ENCODE measurements at regions not wholly inside any gene's neighbourhood (a gene's known extent, or its start where the extent isn't known, plus 50 kb on each side); places are given as distances from the start of the nearest gene placed in this dataset.
"Not testable (repeated sequence)": the region's sequence is repeated elsewhere in the genome, so short reads cannot be mapped to it uniquely, and the experiment has no call there.

DNA sequence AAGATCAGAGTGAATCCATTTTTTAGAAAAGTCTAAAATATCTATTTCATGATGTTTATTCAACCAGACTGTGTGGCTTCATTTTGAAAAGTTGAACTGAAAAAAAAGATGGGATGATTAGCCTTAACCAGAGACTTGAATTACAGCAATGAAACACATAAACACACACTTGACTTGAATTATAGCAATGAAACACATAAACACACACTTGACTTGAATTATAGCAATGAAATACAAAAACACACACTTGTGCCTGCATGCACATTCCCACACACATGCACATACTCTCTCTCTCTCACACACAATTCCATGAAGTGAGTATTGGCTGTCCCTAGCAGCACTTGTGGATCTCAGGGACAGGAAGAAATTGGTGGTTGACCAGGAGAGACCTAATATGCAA is 286.8 kb downstream of the USP46 start:
- DNase-seq (ENCODE audit: low read depth, low spot score), result no peak

DNA sequence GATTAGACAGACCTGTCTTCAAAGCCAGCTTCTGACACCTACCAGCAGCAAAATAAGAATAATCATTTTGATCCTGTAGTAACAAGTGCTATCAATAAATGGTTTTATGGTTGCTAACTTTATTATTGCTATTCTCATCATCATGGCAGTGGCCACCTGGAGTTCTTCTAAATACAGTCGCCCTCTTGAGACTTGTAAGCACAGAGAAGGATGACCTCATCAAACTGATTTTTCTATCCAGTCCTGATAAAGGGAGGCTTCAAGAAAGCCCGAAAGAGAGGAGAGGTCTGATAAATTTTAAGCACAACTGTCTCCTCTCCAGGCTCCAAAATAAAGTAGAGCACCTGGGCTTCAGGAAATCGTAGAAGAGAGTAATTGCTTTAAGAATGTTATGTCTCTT is 286.4 kb downstream of the USP46 start:
- DNase-seq (ENCODE audit: low read depth, low spot score), result no peak

DNA sequence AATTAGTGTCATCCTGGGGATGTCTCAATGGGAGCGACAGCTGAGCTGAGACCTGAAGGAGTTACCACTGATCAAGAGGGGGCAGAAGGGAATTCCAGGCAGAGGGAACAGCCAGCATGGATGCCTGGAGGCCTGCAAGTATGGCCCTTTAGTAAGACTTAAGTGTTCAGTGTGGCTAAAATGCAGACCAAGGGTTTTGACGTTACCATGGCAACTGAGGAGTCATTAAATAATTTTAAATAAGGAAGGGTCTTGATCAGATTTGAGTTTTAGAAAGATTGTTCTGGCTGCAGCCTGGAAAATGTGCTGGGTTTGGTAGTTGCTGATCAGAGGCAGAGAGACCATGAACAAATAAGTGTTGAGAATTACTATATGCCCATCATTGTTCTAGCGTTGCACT is 285.5 kb downstream of the USP46 start:
- no peak for DNase-seq (ENCODE audit: low read depth, low spot score)

DNA sequence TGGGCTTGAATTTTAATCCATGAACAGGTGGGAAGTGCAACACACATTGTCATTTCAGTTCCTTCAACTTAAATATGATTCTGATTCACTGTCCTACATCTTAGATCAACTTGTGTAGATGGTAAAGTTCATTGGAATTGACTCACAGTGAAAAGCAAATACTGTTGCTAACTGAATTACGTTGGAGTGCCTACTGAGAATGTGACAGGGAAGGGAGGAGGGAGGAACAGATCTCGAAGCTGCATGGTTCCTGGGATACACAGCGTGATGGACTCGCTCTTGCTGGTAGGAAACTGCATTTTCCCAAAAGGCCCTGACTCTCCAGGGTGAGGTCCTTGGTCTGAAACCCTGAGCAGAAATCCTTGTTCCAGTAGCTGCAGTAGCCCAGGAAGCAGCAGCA is 284.2 kb downstream of the USP46 start:
- no peak for DNase-seq (ENCODE audit: low read depth, low spot score)

DNA sequence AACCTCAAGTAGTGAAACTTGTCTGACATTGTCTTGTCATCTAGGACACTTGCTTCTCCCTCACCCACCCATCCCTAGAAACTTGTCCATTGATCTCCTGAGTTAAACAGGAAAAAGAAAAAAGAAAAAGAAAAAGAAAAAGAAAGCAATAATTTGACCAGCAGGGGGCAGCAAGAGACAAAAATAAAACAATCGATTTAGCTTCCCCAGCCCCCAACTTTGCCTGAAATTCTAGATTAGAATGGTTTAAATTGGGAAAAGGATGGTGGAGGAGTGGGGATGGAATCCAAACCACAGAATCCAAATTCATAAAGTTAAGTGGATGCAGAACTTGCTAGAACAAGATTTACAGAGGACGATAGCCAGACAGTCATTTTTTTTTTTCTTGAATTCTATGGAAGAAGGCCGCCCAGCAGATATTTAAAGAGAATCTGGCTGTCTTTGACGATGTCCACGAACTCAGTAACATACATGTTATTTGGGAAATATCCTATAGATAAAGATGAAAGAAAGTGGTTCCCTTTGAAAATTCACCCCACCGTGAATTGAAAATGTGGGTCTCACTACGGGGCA is 282.9 kb downstream of the USP46 start:
- DNase-seq (ENCODE audit: low read depth, low spot score), result peak; percentile 69

DNA sequence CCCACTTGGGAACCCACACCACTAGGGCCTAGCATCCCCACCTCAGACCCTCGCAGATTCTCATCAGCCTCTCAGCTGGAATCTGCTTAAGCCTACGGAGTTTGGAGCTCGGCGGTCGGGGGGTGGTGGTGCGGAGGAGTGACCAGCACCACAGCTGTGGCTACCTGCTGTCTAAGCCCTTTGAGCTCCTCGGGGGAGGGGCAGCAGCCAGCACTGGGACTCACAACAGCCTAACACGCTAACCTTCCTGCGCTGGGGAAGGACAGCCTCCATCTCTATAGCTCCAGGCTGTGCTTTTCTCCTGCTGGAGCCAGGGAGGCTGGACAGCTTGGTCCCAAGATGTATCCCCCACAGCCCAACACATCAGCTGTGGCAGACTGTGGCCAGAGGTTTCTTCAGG is 281.5 kb downstream of the USP46 start:
- DNase-seq (ENCODE audit: low read depth, low spot score), result no peak

DNA sequence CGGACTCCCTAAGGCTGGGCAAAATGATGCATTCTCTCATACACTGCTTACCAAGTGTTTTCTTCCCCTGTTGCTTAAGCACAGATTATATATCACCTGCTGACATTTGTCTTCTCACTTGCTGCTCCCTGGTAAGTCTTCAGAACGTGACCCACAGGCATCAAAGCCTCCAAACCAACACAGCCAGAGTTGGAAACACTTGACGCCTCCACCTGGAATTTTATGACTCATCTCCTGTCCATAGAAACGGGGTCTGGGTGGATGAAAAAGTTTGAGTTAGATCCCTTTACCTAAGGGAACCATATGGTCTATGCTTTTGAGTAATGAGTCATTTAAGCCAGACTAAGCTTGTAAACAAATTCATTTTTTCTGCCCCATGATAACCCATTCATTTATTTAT is 251.6 kb downstream of the USP46 start:
- DNase-seq (ENCODE audit: low read depth, low spot score), result peak; percentile 1

DNA sequence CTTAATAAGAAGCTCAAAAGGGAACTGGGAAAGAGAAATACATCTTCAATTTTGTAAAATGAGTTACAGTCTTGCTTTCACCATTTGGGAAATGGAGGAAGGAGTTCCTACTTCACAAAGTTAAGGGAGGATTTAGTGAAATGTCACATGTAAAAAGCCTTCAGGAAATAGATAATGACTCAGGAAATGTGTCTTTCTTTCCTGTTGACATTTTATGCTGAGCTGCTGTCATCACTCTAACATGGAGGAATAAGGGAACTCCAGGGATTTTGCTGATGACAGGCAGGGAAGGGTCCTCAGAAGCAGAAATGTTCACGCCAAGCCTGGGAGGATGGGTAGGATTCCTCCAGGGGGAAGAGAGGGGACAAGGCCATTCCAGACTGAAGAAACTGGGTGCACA is 251.1 kb downstream of the USP46 start:
- DNase-seq (ENCODE audit: low read depth, low spot score), result no peak

DNA sequence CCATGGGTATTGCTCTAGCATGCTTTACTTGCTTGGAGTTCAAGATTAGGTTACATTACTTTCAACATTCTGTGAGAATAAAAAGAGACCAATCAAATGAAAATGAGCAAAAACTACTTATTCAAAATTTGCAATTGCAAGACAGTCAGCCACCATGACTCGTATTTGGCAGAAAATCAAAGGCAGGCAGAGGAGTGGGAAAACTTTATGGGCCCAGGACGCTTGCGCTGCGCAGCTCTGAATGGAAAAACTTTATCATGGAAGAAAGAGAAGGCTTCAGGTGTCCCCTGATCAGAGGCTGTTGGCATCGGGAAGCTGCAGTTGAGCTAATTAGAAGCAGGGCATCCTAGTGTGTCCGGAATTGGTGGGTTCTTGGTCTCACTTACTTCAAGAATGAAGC is 250.6 kb downstream of the USP46 start:
- DNase-seq (ENCODE audit: low read depth, low spot score), result peak; percentile 3

DNA sequence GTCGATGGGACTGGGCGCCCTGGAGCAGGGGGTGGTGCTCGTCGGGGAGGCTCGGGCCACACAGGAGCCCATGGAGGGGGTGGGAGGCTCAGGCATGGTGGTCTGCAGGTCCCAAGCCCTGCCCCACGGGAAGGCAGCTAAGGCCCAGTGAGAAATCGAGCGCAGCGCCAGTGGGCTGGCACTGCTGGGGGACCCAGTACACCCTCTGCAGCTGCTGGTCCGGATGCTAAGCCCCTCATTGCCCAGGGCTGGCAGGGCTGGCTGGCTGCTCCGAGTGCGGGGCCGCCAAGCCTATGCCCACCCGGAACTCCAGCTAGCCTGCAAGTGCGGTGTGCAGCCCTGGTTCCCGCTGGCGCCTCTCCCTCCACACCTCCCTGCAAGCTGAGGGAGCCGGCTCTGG is 249.3 kb downstream of the USP46 start:
- not testable (repeated sequence) for DNase-seq (ENCODE audit: low read depth, low spot score)

DNA sequence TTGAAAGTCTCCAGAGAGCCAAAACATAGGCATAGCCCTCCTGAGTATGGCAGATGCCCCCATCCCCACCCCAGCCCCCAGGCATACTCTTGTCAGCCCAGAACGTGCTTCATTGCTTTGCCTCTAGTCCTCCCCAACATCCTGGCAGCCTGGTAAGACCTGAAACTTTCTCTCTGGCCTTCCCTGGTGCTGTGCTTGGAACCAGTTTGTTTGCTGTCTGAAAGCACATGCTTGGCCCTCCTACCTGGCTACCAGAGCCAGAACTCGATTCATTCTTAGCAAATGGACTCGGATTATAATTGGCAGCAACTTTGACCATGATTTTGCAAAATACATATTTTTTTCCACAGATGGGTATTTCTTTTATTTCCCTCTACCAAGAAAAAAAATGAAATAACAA is 248.1 kb downstream of the USP46 start:
- DNase-seq (ENCODE audit: low read depth, low spot score), result no peak

DNA sequence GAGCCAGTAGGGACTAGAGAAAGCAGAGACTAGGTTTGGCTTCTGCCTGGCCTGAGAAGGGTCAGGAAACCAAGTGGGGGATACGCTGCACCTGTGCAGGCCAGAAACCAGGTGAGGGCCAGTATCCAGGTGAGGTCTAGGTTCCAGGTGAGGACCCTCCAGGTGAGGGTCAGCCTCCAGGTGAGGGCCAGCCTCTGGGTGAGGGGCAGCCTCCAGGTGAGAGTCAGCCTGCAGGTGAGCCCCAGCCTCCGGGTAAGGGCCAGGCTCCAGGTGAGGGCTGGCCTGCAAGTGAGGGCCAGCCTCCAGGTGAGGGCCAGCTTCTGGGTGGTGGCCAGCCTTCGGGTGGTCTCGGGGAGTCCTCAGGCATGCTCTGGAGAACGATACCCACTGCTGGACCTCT is 238.8 kb downstream of the USP46 start:
- DNase-seq (ENCODE audit: low read depth, low spot score), result no peak

DNA sequence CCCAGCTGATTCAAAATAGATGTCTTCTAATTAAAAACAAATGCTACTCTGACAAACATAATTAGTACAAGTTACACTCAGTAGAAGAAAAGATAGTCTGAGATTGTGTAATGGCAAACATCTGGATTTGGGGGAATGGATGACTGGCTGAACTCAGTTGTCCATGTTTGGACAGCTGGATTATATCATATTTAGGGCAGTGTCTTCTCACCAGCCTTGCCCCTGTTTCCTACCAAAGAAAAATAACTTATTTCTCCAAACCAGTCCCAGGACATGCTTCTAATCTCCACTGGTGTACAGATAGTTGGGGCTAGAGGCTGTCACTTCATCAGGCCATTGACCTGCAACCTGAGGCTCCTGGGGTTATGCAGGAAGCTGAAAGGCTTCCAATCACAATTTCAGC is 237.3 kb downstream of the USP46 start:
- DNase-seq (ENCODE audit: low read depth, low spot score), result no peak

DNA sequence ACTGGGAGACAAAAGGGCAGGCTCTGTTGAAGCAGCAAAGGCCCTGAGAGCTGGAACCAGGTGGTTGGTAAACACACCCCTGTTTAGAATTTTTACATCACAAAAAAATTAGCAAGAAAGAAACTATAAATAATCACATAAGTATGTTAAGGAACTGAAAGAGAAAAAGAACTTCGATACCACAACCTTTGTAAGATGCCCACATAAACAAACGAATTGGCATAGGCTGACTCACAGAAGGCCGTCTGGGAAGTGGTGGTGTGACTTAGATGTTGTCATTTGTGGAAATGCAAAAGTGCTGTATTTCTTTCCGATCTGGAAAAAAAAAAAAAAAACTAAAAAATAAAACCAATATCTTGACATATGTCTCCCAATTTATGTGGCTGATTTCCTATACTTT is 235.1 kb downstream of the USP46 start:
- DNase-seq (ENCODE audit: low read depth, low spot score), result peak; percentile 52

DNA sequence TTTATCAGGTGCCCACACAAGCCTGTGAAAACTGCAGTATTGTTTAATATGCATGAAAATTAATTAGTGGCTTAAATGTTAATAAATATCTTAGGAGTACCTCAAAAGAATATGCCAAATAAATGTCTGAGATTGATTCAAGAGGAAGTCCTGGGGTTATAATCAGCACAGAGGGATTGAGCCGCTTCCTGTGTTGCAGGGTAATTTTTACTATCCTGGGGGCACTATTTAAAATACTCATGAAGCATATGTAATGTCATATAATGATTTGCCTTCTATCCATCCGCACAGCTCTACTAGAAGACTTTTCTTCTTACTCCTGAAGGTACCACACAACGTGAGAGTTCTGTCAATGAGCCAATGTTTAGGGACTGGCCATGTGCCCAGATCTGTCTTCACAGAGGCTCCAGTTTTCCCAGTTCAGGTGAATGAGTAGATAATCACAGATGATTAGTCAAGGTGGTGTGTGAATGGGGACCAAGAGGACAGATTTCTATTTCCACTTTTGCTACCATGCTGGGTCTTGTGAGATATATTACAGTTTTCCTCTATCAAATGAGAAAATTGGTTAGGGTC is 233.3 kb downstream of the USP46 start:
- no peak for DNase-seq (ENCODE audit: low read depth, low spot score)

DNA sequence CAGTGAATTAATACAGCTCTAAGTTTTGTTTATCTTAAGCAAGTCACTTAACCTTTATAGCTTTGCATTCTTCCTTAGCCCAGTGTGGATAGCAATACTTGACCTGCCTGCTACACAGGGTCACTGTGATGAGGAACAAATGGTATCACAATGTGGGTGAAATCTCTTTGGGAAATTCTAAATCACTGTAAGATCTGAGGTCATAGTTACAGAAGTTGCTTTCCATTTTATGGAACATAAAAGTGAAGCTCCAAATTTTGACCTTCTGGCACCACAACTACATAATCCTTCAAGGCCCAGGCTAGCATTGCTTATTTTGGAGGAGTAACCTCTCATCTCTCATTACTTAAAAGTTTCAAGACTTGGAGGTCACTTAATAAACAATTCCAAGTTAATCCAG is 227.7 kb downstream of the USP46 start:
- DNase-seq (ENCODE audit: low read depth, low spot score), result no peak

DNA sequence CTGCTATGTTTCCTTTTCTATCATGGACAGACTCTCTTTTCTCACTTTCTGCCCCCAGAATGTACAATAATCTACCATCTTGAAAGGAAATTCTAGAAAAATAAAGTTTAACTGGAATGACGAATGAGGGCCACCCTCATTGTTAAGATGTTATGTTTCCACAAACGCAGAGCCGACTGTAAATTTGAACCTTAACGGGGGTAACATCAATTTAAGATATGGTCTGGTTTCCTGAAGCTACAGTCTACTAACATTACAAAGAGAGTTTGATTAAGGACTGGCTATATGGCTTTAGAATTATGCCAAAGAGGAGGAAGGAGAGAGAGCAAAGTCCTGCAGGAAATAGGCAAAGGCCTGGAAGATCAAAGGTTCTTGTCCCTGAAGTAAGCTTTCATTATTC is 227.2 kb downstream of the USP46 start:
- no peak for DNase-seq (ENCODE audit: low read depth, low spot score)

DNA sequence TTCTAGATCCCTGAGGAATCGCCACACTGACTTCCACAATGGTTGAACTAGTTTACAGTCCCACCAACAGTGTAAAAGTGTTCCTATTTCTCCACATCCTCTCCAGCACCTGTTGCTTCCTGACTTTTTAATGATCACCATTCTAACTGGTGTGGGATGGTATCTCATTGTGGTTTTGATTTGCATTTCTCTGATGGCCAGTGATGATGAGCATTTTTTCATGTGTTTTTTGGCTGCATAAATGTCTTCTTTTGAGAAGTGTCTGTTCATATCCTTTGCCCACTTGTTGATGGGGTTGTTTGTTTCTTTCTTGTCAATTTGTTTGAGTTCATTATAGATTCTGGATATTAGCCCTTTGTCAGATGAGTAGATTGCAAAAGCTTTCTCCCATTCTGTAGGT is 216.6 kb downstream of the USP46 start:
- DNase-seq (ENCODE audit: low read depth, low spot score), result not testable (repeated sequence)

DNA sequence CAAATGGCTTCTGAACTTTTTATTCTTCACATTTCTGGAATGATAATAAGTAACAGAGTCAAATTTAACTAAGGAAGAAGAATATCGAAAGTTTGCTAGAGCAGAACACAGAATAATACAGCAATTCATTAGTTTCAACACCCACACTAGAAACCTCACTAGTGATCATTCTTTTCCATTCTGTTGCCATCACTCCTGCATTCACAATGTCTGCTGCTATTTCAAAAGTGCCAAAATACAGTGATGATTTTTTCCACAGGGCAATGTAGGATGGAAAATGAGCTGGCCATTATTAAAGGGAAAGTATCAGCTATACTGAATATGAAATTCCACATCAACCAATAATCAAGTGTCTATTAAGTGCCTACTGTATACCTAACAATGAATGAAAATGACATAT is 186.7 kb downstream of the USP46 start:
- DNase-seq (ENCODE audit: low read depth, low spot score), result no peak

DNA sequence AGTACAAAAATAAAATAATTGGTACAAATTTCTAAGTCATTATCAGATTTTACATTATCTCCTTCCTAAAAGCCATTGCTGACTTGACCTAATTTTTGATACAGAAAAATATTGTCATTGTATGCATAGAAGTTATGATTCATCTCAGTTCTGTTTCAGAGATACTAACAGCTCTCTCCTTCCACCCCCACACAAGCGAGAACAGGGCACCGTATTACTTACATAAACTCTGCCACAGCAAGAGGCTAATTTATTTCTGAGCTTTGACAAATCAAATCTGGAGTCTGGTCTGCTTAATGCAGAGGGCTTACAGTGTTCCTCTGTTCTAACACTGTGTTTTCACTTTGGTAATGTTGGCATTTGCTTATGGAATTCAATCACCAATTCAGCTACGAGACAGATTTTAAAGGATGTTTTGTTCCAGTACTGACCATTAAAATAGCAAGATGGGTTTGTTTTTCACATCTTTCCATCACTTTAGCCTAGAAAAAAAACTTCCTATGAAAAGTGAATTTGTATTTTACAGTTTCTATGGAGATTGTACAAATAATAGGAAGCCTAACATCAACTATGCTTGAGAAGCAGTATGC is 181.8 kb downstream of the USP46 start:
- no peak for DNase-seq (ENCODE audit: low read depth, low spot score)

DNA sequence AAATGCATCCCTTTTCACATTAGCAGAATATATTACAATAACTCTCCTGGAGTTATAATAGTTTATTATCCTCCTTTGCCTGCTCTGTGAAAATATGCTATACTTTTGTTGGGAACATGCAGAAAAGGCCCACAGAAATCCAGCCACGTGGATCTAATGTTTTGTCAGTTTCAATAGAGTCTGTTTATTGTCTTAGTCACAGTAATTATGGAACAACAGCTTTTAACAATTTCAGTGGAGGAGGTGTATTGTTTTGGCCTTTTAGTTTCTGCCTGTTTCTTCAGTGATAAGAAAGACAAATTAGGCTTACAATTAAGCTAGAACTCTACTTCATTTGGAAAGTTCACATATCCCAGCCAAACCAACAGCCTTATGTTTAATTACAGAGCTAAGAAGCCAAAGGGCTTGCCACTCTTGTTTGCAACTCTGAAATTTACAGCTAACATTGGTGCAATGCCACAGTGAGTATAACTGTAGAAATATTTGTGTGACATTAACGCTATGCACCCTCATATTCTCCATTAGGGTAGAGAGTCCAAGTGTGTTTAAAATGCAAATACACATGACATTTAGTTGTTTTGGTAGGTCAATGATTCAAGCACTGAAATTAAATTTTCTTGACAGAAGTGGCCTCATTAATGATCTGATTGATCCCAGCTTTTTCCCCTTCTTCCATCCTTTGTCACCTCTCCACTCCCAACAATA is 175.8 kb downstream of the USP46 start:
- no peak for DNase-seq (ENCODE audit: low read depth, low spot score)

DNA sequence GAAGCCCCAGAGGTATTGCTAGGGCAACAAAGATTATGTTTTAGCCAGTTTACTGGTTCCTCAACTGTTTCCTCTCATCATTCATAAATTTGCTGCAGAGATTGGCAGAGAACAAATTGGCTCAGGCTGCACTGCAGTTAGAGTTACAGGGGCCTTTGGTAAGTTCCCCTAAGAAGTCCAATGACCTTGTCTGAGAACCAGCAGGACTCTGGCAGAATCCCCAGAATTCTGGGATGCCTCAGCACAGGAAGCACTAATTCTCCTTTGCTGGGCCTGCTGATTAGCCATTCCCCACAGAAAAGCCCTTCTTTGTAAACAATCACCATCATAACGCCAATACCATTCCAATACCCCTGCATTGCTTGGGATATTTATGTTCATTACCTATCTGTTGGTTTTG is 151.3 kb downstream of the USP46 start:
- DNase-seq (ENCODE audit: low read depth, low spot score), result peak; percentile 24

DNA sequence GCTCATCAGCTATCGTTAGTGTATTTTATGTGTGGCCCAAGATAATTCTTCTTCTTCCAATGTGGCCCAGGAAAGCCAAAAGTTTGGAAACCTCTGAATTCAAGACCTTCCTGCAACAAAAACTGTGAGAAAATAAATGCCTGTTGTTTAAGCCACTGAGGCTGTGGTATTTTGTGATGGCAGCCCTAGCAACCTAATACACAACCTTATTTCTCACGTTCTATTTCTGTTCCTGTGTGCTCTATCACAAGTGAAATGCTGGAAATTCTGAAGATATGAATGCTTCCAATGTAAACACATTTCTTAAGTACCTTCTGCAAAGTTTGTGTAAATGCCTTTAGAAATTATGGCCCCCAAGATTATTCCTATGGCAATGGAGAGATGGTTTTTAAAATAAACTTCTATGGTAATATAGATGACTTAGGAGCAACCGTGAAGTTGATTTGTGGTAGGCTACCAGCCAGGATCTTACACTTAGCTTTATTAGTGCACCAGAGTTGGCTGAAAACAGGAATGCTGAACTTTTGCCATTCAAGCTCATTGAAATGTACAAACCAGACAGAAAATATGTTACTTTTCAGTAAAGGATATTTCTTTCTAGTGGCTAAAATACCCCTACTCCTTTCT is 148.0 kb downstream of the USP46 start:
- DNase-seq (ENCODE audit: low read depth, low spot score), result peak; percentile 5

All from astrocyte of the hippocampus (primary cell).